ENCODE measurements at regions not wholly inside any gene's neighbourhood (a gene's known extent, or its start where the extent isn't known, plus 50 kb on each side); places are given as distances from the start of the nearest gene placed in this dataset.

DNA sequence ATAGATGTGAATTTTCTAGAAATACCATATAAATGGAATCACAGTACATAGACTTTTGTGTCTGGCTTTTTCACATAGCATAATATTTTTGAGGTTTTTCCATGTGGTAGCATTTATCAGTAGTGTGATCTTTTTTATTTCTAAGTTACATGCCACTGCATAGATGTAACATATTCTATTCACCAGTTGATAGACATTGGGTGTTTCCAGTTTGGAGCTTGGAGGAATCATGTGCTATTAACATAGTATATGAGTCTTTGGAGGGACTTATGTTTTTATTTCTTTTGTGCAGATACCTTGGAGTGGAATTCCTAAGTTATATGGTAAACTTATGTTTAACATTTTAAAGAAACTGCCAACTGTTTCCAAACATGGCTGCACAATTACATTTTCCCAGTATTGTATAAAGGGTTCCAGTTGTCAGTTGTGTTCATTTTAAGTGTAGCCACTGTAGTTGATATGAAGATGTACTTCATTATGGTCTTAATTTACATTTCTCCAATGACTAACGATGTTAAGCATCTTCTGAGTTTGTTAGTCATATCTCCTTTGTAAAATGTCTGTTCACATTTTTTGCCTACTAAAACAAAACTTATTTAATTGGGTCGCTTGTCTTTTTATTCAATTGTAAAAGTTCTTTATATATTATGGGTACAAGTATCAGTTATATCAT, 145.7 kb upstream of the TRPC6 start:
- no peak overlapping the region for H2AFZ ChIP-seq (ENCODE audit: low read length)
- WGBS, 2 experiments (ENCODE audit: extremely low coverage in 1 of 2, insufficient coverage in 1 of 2, insufficient read length in 1 of 2, insufficient replicate concordance in 2 of 2, low coverage in 1 of 2, low lambda C conversion rate in 2 of 2, missing lambda C conversion rate in 1 of 2) = 83% methylated on average over 2 of the region's 2 CpGs; no CpG with 5 or more reads in 1 of the 2 experiments
- H3K4ac ChIP-seq (replicated peaks; ENCODE audit: insufficient read length, low read depth, low read length) = no peak overlapping the region
- H2AK5ac ChIP-seq (ENCODE audit: low read depth, low read length) = no peak overlapping the region
- H2BK15ac ChIP-seq (ENCODE audit: low read length) = no peak overlapping the region
- H3K4me1 ChIP-seq (replicated peaks in 1 of 4; ENCODE audit: control insufficient read depth in 3 of 4, insufficient read depth in 4 of 4, low read length in 3 of 4) = no peaks in the 10 kb centered on the region
- H4K20me1 ChIP-seq (replicated peaks in 1 of 2; ENCODE audit: control insufficient read depth in 1 of 2, insufficient read depth in 2 of 2, low read length in 2 of 2) = no peaks in the 10 kb centered on the region
- no peak overlapping the region for H2BK12ac ChIP-seq (ENCODE audit: low read depth, low read length)
- H3K4me2 ChIP-seq (ENCODE audit: insufficient read depth in 1 of 2, low read depth in 2 of 2, low read length in 2 of 2) = no peak overlapping the region
- H3K36me3 ChIP-seq (ENCODE audit: control insufficient read depth in 2 of 4, insufficient read depth in 4 of 4, low read length in 3 of 4) = no peaks in the 10 kb centered on the region
- no peaks in the 10 kb centered on the region for H3K27me3 ChIP-seq (replicated peaks in 1 of 4; ENCODE audit: control insufficient read depth in 3 of 4, extremely low read depth in 1 of 4, insufficient read depth in 3 of 4, low read length in 3 of 4)
- no peaks in the 10 kb centered on the region for H3K23me2 ChIP-seq (ENCODE audit: low read depth, low read length)
- H2BK5ac ChIP-seq (ENCODE audit: low read depth, low read length) = no peak overlapping the region
- no peak overlapping the region for H3K14ac ChIP-seq (ENCODE audit: insufficient read length)
- ChIA-PET CTCF (ENCODE audit: partially characterized antibody) (no interaction called here), POLR2A (ENCODE audit: partially characterized antibody) (no interaction called here)
- H3K79me2 ChIP-seq (ENCODE audit: control insufficient read depth in 1 of 2, insufficient read depth in 2 of 2, low read length in 2 of 2) = no peaks in the 10 kb centered on the region
- no peak overlapping the region for H2BK120ac ChIP-seq (replicated peaks; ENCODE audit: low read depth, low read length)
- FAIRE-seq (no peak), DNase-seq (ENCODE audit: low read depth in 1 of 2, low spot score in 2 of 2) (no peak)
- no peak overlapping the region for H3K18ac ChIP-seq (ENCODE audit: extremely low read depth, low read length)
- no peaks in the 10 kb centered on the region for H3K9me3 ChIP-seq (ENCODE audit: insufficient read depth in 2 of 2, low read depth in 1 of 2, low read length in 1 of 2)
- H4K5ac ChIP-seq (ENCODE audit: insufficient read length, low read depth, low read length) = no peak overlapping the region
- H3K79me1 ChIP-seq (ENCODE audit: low read depth, low read length) = no peaks in the 10 kb centered on the region
- H3K23ac ChIP-seq (ENCODE audit: insufficient read length) = no peak overlapping the region
- H3K27ac ChIP-seq (ENCODE audit: low read depth, low read length) = no peak overlapping the region
- H3K4me3 ChIP-seq (ENCODE audit: extremely low read depth in 1 of 4, insufficient read depth in 2 of 4, low read depth in 3 of 4, low read length in 4 of 4) = no peak overlapping the region
- H3K9ac ChIP-seq (replicated peaks in 1 of 4; ENCODE audit: extremely low read depth in 1 of 4, low read depth in 3 of 4, low read length in 3 of 4) = no peak overlapping the region
- H3K56ac ChIP-seq (replicated peaks; ENCODE audit: insufficient read length, low read depth, low read length) = no peak overlapping the region
- no peak overlapping the region for H2BK20ac ChIP-seq (ENCODE audit: low read length)
- no peak overlapping the region for H4K8ac ChIP-seq (ENCODE audit: extremely low read depth, insufficient read depth, low read length)
- H4K91ac ChIP-seq (replicated peaks; ENCODE audit: insufficient read length, low read length) = no peak overlapping the region
- no peak for TF ChIP-seq KDM4A (IDR thresholded peaks at IDR 0.05; ENCODE audit: low read depth, low read length, severe bottlenecking)
